ENCODE measurements at regions not wholly inside any gene's neighbourhood (a gene's known extent, or its start where the extent isn't known, plus 50 kb on each side); places are given as distances from the start of the nearest gene placed in this dataset.

DNA sequence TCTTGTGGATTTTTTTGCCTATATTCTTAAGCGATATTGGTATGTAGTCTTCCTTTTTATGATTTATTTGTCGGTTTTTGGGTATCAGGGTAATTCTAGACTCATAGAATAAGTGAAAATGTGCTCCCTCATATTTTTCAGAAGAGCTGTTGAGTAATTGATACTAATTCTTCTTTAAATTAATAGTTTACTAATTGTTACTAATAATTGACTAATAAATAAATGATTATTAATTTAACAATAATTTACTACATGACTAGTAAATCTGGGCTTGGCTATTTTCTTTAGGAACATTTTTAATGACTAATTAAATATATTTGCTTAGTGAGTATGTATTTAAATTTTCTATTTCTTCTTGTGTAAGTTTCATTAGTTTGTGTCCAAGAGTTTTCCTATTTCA is 325.0 kb downstream of the ADCYAP1 start:
- H3K4me3 ChIP-seq = no peak overlapping the region
- peaks cover 3 to 13% of the 10 kb centered on the region in 2 donors for H3K9me3 ChIP-seq
- H3K27me3 ChIP-seq = no peaks in the 10 kb centered on the region
- no peak for DNase-seq (ENCODE audit: low spot score in 2 of 2)
- intact Hi-C loops (cut with DNase I) = no loop called here
- H3K27ac ChIP-seq = no peak overlapping the region
- TF ChIP-seq, protein P1, sequence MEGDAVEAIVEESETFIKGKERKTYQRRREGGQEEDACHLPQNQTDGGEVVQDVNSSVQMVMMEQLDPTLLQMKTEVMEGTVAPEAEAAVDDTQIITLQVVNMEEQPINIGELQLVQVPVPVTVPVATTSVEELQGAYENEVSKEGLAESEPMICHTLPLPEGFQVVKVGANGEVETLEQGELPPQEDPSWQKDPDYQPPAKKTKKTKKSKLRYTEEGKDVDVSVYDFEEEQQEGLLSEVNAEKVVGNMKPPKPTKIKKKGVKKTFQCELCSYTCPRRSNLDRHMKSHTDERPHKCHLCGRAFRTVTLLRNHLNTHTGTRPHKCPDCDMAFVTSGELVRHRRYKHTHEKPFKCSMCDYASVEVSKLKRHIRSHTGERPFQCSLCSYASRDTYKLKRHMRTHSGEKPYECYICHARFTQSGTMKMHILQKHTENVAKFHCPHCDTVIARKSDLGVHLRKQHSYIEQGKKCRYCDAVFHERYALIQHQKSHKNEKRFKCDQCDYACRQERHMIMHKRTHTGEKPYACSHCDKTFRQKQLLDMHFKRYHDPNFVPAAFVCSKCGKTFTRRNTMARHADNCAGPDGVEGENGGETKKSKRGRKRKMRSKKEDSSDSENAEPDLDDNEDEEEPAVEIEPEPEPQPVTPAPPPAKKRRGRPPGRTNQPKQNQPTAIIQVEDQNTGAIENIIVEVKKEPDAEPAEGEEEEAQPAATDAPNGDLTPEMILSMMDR (IDR thresholded peaks at IDR 0.05) = no peak
- no peaks in the 10 kb centered on the region for H3K36me3 ChIP-seq
- no peaks in the 10 kb centered on the region for H3K4me1 ChIP-seq

DNA sequence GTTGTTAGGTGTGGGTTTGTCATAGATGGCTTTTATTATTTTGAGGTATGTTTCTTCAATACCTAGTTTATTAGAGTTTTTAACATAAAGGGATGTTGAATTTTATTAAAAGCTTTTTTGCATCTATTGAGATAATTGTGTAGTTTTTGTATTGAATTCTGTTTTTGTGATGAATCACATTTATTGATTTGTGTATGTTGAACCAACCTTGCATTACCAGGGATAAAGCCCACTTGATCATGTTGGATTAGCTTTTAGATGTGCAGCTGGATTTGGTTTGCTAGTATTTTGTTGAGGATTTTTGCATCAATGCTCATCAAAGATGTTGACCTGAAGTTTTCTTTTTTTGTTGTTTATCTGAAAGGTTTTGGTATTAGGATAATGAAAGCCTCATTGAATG is 328.2 kb downstream of the ADCYAP1 start:
- TF ChIP-seq, protein P1 (IDR thresholded peaks at IDR 0.05) = no peak
- intact Hi-C loops (cut with DNase I) = no loop called here
- peaks cover 3 to 15% of the 10 kb centered on the region in 2 donors for H3K9me3 ChIP-seq

DNA sequence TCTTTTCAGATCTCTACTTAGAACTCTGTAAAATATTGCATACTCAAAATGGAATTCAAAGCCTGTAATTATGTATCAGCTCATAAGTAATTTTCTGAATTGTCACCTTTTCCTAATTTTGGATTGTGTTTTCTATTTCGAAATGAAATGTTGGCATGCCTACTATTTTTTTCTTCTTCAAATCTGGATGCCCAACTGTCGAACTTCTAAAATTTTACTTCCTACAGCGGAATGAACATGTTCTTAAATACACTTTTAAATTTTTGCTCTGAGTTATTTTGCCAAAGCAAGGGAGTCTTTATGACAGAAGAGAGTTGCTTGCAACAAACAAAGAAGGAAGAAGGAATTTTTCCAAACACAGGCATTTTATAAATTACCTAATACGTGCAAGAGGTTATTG is 336.0 kb downstream of the ADCYAP1 start:
- DNase-seq (ENCODE audit: low spot score in 2 of 2) = no peak
- no peak overlapping the region for H3K4me3 ChIP-seq
- H3K36me3 ChIP-seq = no peaks in the 10 kb centered on the region
- no peaks in the 10 kb centered on the region for H3K4me1 ChIP-seq
- H3K27ac ChIP-seq = no peak overlapping the region
- no peaks in the 10 kb centered on the region for H3K9me3 ChIP-seq
- H3K27me3 ChIP-seq = no peaks in the 10 kb centered on the region
- intact Hi-C loops (cut with DNase I) = no loop called here
- TF ChIP-seq, protein P1 (IDR thresholded peaks at IDR 0.05) = no peak

More for the DNA sequence above, 328.2 kb downstream of the ADCYAP1 start:
- DNase-seq (ENCODE audit: low spot score in 2 of 2) = no peak
- no peak overlapping the region for H3K27ac ChIP-seq
- no peaks in the 10 kb centered on the region for H3K36me3 ChIP-seq
- no peaks in the 10 kb centered on the region for H3K27me3 ChIP-seq
- H3K4me1 ChIP-seq = no peaks in the 10 kb centered on the region
- no peak overlapping the region for H3K4me3 ChIP-seq

DNA sequence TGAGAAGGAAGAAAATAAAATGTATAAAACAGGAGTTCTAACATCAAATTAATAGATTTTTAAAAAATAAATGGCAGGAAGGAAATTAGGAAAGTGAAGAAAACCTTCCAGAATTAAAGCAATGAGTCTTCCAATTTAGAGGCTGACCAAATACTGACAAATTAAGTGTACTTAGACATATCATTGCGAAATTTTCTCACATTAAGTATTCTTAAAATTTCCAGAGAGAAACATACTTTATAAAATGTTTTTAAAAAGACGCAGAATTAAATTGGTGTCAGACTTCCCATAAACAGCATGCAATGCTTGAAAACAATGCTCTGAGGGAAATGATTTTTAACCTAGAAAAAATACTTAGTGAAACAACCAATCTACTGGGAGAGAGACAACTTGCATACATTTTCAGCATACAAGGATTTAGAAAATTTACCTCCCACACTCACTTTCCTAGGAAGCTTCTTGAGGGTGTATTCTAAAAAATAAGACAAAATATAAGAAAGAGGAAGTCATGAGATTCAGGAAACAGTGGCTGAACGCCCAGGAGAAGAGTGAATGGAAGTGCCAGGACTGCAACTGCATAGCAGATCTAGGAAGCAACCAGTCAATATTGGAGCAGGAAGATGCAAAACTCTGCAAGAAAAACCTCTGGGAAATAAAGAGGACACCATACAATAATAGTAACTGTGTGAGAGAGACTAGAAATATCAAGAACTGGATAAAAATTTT is 339.9 kb downstream of the ADCYAP1 start:
- H3K27me3 ChIP-seq = no peaks in the 10 kb centered on the region
- no peak for DNase-seq (ENCODE audit: low spot score in 2 of 2)
- H3K36me3 ChIP-seq = no peaks in the 10 kb centered on the region
- H3K9me3 ChIP-seq = no peaks in the 10 kb centered on the region
- intact Hi-C loops (cut with DNase I) = no loop called here
- H3K4me1 ChIP-seq = no peaks in the 10 kb centered on the region
- H3K27ac ChIP-seq = no peak overlapping the region
- H3K4me3 ChIP-seq = no peak overlapping the region
- TF ChIP-seq, protein P1 (IDR thresholded peaks at IDR 0.05) = no peak

DNA sequence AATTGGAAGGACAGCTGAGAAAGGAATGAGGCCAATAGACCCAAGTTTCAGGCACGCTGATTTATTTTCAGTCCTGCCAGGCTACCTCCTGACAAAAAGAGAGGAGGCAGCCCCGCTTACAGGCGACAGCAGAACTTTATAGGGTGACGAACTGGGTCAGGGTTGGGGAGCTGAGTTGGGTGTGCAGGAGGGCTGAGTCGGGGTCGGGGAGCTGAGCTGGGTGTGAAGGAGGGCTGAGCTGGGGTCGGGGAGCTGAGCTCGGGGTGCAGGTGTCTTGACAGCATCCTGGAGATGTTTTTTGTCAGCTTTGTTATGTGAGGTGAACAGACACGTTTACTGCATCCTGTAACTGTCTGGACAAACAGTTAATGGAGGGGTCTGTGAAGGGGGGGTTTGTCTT is 342.2 kb downstream of the ADCYAP1 start:
- DNase-seq (ENCODE audit: low spot score in 2 of 2) = no peak
- TF ChIP-seq, protein P1 (IDR thresholded peaks at IDR 0.05) = no peak
- Histone ChIP-seq H3K27ac (no peak overlapping the region), H3K4me3 (no peak overlapping the region), H3K9me3 (no peaks in the 10 kb centered on the region), H3K36me3 (no peaks in the 10 kb centered on the region), H3K27me3 (no peaks in the 10 kb centered on the region), H3K4me1 (no peaks in the 10 kb centered on the region)
- intact Hi-C loops (cut with DNase I) = no loop called here

DNA sequence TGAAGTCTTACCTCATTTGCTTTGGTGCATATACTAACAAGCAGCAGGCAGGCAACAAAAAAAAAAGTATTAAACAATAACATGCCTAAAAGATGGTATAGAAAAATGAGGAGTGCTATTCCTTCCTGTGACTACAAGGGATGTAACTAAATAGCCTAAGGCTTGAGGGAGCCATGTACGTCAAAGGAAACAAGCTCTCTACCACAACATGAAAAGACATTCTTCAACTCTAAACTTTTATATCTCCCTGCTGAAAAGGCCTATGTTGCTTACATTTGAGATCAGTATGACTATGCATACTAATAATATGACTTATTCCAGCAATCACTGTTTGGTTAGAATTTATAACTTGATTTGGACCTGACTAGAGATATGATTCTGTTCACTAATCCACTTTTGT is 347.9 kb downstream of the ADCYAP1 start:
- TF ChIP-seq, protein P1 (IDR thresholded peaks at IDR 0.05) = no peak
- intact Hi-C loops (cut with DNase I) = no loop called here
- H3K27me3 ChIP-seq = no peaks in the 10 kb centered on the region
- no peak overlapping the region for H3K4me3 ChIP-seq
- no peaks in the 10 kb centered on the region for H3K36me3 ChIP-seq
- DNase-seq (ENCODE audit: low spot score in 2 of 2) = no peak
- no peak overlapping the region for H3K27ac ChIP-seq
- H3K4me1 ChIP-seq = no peaks in the 10 kb centered on the region
- H3K9me3 ChIP-seq = no peaks in the 10 kb centered on the region

All from ascending aorta (tissue), 2 donors.